ENCODE measurements at regions not wholly inside any gene's neighbourhood (a gene's known extent, or its start where the extent isn't known, plus 50 kb on each side); places are given as distances from the start of the nearest gene placed in this dataset.

GRCh38 chr5:15447209-15447608 is 52.8 kb upstream of the FBXL7 start:
- H3K4ac ChIP-seq (ENCODE audit: low read length), result no peak overlapping the region
- no peak overlapping the region for H2BK5ac ChIP-seq (ENCODE audit: low read length)
- H2BK120ac ChIP-seq (ENCODE audit: low read depth, low read length), result no peak overlapping the region
- no peaks in the 10 kb centered on the region for H3K9me3 ChIP-seq (replicated peaks in 1 of 2; ENCODE audit: control insufficient read depth in 2 of 2, insufficient read depth in 1 of 2, low read depth in 1 of 2, low read length in 2 of 2)
- no peak overlapping the region for H2BK12ac ChIP-seq (ENCODE audit: low read length)
- no peaks in the 10 kb centered on the region for H3K4me1 ChIP-seq (ENCODE audit: control insufficient read depth in 2 of 2, insufficient read depth in 1 of 2, low read depth in 1 of 2, low read length in 2 of 2)
- no peak overlapping the region for H3K14ac ChIP-seq (ENCODE audit: low read length)
- no peak overlapping the region for H3K27ac ChIP-seq (replicated peaks; ENCODE audit: low read length)
- H2AFZ ChIP-seq (ENCODE audit: low read length), result no peak overlapping the region
- no peak overlapping the region for H3K4me3 ChIP-seq (ENCODE audit: low read length in 2 of 2)
- no peak overlapping the region for H3K23ac ChIP-seq (ENCODE audit: low read depth, low read length, poor library complexity)
- no peak overlapping the region for H2AK5ac ChIP-seq (ENCODE audit: low read depth, low read length)
- no peak for DNase-seq (ENCODE audit: low spot score)
- H3K18ac ChIP-seq (ENCODE audit: low read length), result no peak overlapping the region
- H3K9ac ChIP-seq (ENCODE audit: low read depth, low read length, poor library complexity), result no peak overlapping the region
- H4K91ac ChIP-seq (ENCODE audit: low read depth, low read length, poor library complexity), result no peak overlapping the region
- H3K27me3 ChIP-seq (ENCODE audit: control insufficient read depth in 3 of 3, insufficient read depth in 3 of 3, low read depth in 1 of 3, low read length in 3 of 3), result no peaks in the 10 kb centered on the region
- H2BK15ac ChIP-seq (ENCODE audit: low read length), result no peak overlapping the region
- H3K79me1 ChIP-seq (ENCODE audit: low read depth, low read length), result no peaks in the 10 kb centered on the region
- no peak overlapping the region for H4K8ac ChIP-seq (ENCODE audit: low read depth, low read length)
- no peak overlapping the region for H3K4me2 ChIP-seq (ENCODE audit: insufficient read depth, low read length, poor library complexity, severe bottlenecking)
- no CpG with 5 or more reads among the region's 1 CpG for WGBS, 2 donors (ENCODE audit: extremely low coverage in 2 of 2, insufficient read length in 2 of 2, insufficient replicate concordance in 1 of 2)
- no peaks in the 10 kb centered on the region for H3K36me3 ChIP-seq (replicated peaks in 1 of 2; ENCODE audit: control insufficient read depth in 2 of 2, insufficient read depth in 2 of 2, low read length in 2 of 2)

- H3K79me1 ChIP-seq (ENCODE audit: low read depth, low read length), result no peaks in the 10 kb centered on the region
- no peak overlapping the region for H3K27ac ChIP-seq (replicated peaks; ENCODE audit: low read length)
- H2AK5ac ChIP-seq (ENCODE audit: low read depth, low read length), result no peak overlapping the region
- H2BK120ac ChIP-seq (ENCODE audit: low read depth, low read length), result no peak overlapping the region
- H2BK5ac ChIP-seq (ENCODE audit: low read length), result no peak overlapping the region
- no peak overlapping the region for H4K8ac ChIP-seq (ENCODE audit: low read depth, low read length)
- no peak overlapping the region for H3K4me2 ChIP-seq (ENCODE audit: insufficient read depth, low read length, poor library complexity, severe bottlenecking)
- no peak overlapping the region for H3K23ac ChIP-seq (ENCODE audit: low read depth, low read length, poor library complexity)
- no peak overlapping the region for H3K4ac ChIP-seq (ENCODE audit: low read length)
- H3K9me3 ChIP-seq (replicated peaks in 1 of 2; ENCODE audit: control insufficient read depth in 2 of 2, insufficient read depth in 1 of 2, low read depth in 1 of 2, low read length in 2 of 2), result no peaks in the 10 kb centered on the region
- no peak overlapping the region for H3K9ac ChIP-seq (ENCODE audit: low read depth, low read length, poor library complexity)
- H3K36me3 ChIP-seq (replicated peaks in 1 of 2; ENCODE audit: control insufficient read depth in 2 of 2, insufficient read depth in 2 of 2, low read length in 2 of 2), result no peaks in the 10 kb centered on the region
- no peak overlapping the region for H2AFZ ChIP-seq (ENCODE audit: low read length)
- no peaks in the 10 kb centered on the region for H3K27me3 ChIP-seq (ENCODE audit: control insufficient read depth in 3 of 3, insufficient read depth in 3 of 3, low read depth in 1 of 3, low read length in 3 of 3)
- H3K18ac ChIP-seq (ENCODE audit: low read length), result no peak overlapping the region
- no peak overlapping the region for H2BK15ac ChIP-seq (ENCODE audit: low read length)
- no peak overlapping the region for H3K4me3 ChIP-seq (ENCODE audit: low read length in 2 of 2)
- DNase-seq (ENCODE audit: low spot score), result no peak
- H3K4me1 ChIP-seq (ENCODE audit: control insufficient read depth in 2 of 2, insufficient read depth in 1 of 2, low read depth in 1 of 2, low read length in 2 of 2), result no peaks in the 10 kb centered on the region
- H2BK12ac ChIP-seq (ENCODE audit: low read length), result no peak overlapping the region
- H4K91ac ChIP-seq (ENCODE audit: low read depth, low read length, poor library complexity), result no peak overlapping the region
- no peak overlapping the region for H3K14ac ChIP-seq (ENCODE audit: low read length)
These were observed 53.4 kb upstream of the FBXL7 start for GRCh38 chr5:15446552-15446951.

- DNase-seq (ENCODE audit: low spot score), result no peak
- Histone ChIP-seq H2AK5ac (ENCODE audit: low read depth, low read length) (no peak overlapping the region), H3K4me2 (ENCODE audit: insufficient read depth, low read length, poor library complexity, severe bottlenecking) (no peak overlapping the region), H3K9ac (ENCODE audit: low read depth, low read length, poor library complexity) (no peak overlapping the region), H3K23ac (ENCODE audit: low read depth, low read length, poor library complexity) (no peak overlapping the region), H2BK5ac (ENCODE audit: low read length) (no peak overlapping the region), H3K9me3 (replicated peaks in 1 of 2; ENCODE audit: control insufficient read depth in 2 of 2, insufficient read depth in 1 of 2, low read depth in 1 of 2, low read length in 2 of 2) (no peaks in the 10 kb centered on the region), H3K4me3 (ENCODE audit: low read length in 2 of 2) (no peak overlapping the region), H3K27me3 (ENCODE audit: control insufficient read depth in 3 of 3, insufficient read depth in 3 of 3, low read depth in 1 of 3, low read length in 3 of 3) (no peaks in the 10 kb centered on the region), H4K8ac (ENCODE audit: low read depth, low read length) (no peak overlapping the region), H3K4me1 (ENCODE audit: control insufficient read depth in 2 of 2, insufficient read depth in 1 of 2, low read depth in 1 of 2, low read length in 2 of 2) (no peaks in the 10 kb centered on the region), H2BK15ac (ENCODE audit: low read length) (no peak overlapping the region), H2BK12ac (ENCODE audit: low read length) (no peak overlapping the region), H3K18ac (ENCODE audit: low read length) (no peak overlapping the region), H3K36me3 (replicated peaks in 1 of 2; ENCODE audit: control insufficient read depth in 2 of 2, insufficient read depth in 2 of 2, low read length in 2 of 2) (no peaks in the 10 kb centered on the region), H4K91ac (ENCODE audit: low read depth, low read length, poor library complexity) (no peak overlapping the region), H2AFZ (ENCODE audit: low read length) (no peak overlapping the region), H2BK120ac (ENCODE audit: low read depth, low read length) (no peak overlapping the region), H3K79me1 (ENCODE audit: low read depth, low read length) (no peaks in the 10 kb centered on the region), H3K4ac (ENCODE audit: low read length) (no peak overlapping the region), H3K14ac (ENCODE audit: low read length) (no peak overlapping the region), H3K27ac (replicated peaks; ENCODE audit: low read length) (no peak overlapping the region)
- WGBS, 2 donors (ENCODE audit: extremely low coverage in 2 of 2, insufficient read length in 2 of 2, insufficient replicate concordance in 1 of 2), result no CpG with 5 or more reads among the region's 1 CpG
These were observed 57.8 kb upstream of the FBXL7 start for GRCh38 chr5:15442193-15442570.

GRCh38 chr5:15441433-15442192 is 58.4 kb upstream of the FBXL7 start:
- H2AK5ac ChIP-seq (ENCODE audit: low read depth, low read length), result no peak overlapping the region
- no peaks in the 10 kb centered on the region for H3K27me3 ChIP-seq (ENCODE audit: control insufficient read depth in 3 of 3, insufficient read depth in 3 of 3, low read depth in 1 of 3, low read length in 3 of 3)
- WGBS, 2 donors (ENCODE audit: extremely low coverage in 2 of 2, insufficient read length in 2 of 2, insufficient replicate concordance in 1 of 2), result no CpG with 5 or more reads among the region's 6 CpGs
- H3K4me3 ChIP-seq (ENCODE audit: low read length in 2 of 2), result no peak overlapping the region
- H2BK120ac ChIP-seq (ENCODE audit: low read depth, low read length), result no peak overlapping the region
- H3K4me2 ChIP-seq (ENCODE audit: insufficient read depth, low read length, poor library complexity, severe bottlenecking), result no peak overlapping the region
- no peak overlapping the region for H2BK5ac ChIP-seq (ENCODE audit: low read length)
- no peak overlapping the region for H3K9ac ChIP-seq (ENCODE audit: low read depth, low read length, poor library complexity)
- H3K36me3 ChIP-seq (replicated peaks in 1 of 2; ENCODE audit: control insufficient read depth in 2 of 2, insufficient read depth in 2 of 2, low read length in 2 of 2), result no peaks in the 10 kb centered on the region
- H2AFZ ChIP-seq (ENCODE audit: low read length), result no peak overlapping the region
- DNase-seq (ENCODE audit: low spot score), result no peak
- no peak overlapping the region for H4K91ac ChIP-seq (ENCODE audit: low read depth, low read length, poor library complexity)
- no peak overlapping the region for H3K4ac ChIP-seq (ENCODE audit: low read length)
- no peak overlapping the region for H3K18ac ChIP-seq (ENCODE audit: low read length)
- no peak overlapping the region for H2BK15ac ChIP-seq (ENCODE audit: low read length)
- H3K14ac ChIP-seq (ENCODE audit: low read length), result no peak overlapping the region
- no peak overlapping the region for H4K8ac ChIP-seq (ENCODE audit: low read depth, low read length)
- no peaks in the 10 kb centered on the region for H3K79me1 ChIP-seq (ENCODE audit: low read depth, low read length)
- no peak overlapping the region for H2BK12ac ChIP-seq (ENCODE audit: low read length)
- H3K4me1 ChIP-seq (ENCODE audit: control insufficient read depth in 2 of 2, insufficient read depth in 1 of 2, low read depth in 1 of 2, low read length in 2 of 2), result no peaks in the 10 kb centered on the region
- no peak overlapping the region for H3K23ac ChIP-seq (ENCODE audit: low read depth, low read length, poor library complexity)
- no peaks in the 10 kb centered on the region for H3K9me3 ChIP-seq (replicated peaks in 1 of 2; ENCODE audit: control insufficient read depth in 2 of 2, insufficient read depth in 1 of 2, low read depth in 1 of 2, low read length in 2 of 2)
- no peak overlapping the region for H3K27ac ChIP-seq (replicated peaks; ENCODE audit: low read length)

Data from neuronal stem cell (in vitro differentiated cells).